Heart left ventricle (tissue), 16 donors: ENCODE measurements at regions not wholly inside any gene's neighbourhood (a gene's known extent, or its start where the extent isn't known, plus 50 kb on each side); places are given as distances from the start of the nearest gene placed in this dataset.

Source experiments
- ATAC-seq, 4 donors: fragments of 200-7000 bp; cut with Tn5 transposase; one replicate each; pipeline ENCODE4 v1.9.1; 2020 to 2022; ENCODE audit warnings: moderate library complexity in 4 of 4, mild to moderate bottlenecking in 3 of 4, moderate number of reproducible peaks in 1 of 4
- DNase-seq, 5 donors: peaks; one replicate each; pipeline ENCODE4 v3.0.0-alpha.2; 2020
- H3K27ac ChIP-seq, 12 donors: fragments of 200-600 bp; sonication (generic) in 4 of 12; one replicate each; pipeline versions ENCODE4 v1.5.0 to v1.8.0; 2016 to 2022; ENCODE audit warnings: mild to moderate bottlenecking in 2 of 12
- H3K27me3 ChIP-seq, 9 donors: fragments of 200-600 bp; sonication (generic) in 2 of 9; one replicate each; pipeline versions ENCODE4 v1.5.1 to v1.8.0; 2016 to 2022; ENCODE audit warnings: mild to moderate bottlenecking in 3 of 9
- H3K36me3 ChIP-seq, 9 donors: fragments of 200-600 bp; sonication (generic) in 2 of 9; one replicate each; pipeline versions ENCODE4 v1.5.0 to v1.8.0; 2018 to 2022; ENCODE audit warnings: mild to moderate bottlenecking in 2 of 9
- H3K4me1 ChIP-seq, 12 donors: fragments of 200-600 bp; sonication (generic) in 4 of 12; one replicate each; pipeline versions ENCODE4 v1.5.0 to v1.8.0; 2016 to 2022; ENCODE audit warnings: mild to moderate bottlenecking in 3 of 12
- H3K4me3 ChIP-seq, 12 donors: fragments of 200-600 bp; sonication (generic) in 4 of 12; one replicate each; pipeline versions ENCODE4 v1.5.0 to v1.8.0; 2017 to 2022; ENCODE audit warnings: mild to moderate bottlenecking in 9 of 12, moderate library complexity in 4 of 12
- H3K9me3 ChIP-seq, 12 donors: fragments of 200-600 bp; sonication (generic) in 4 of 12; one replicate each; pipeline versions ENCODE4 v1.5.0 to v1.8.0; 2016 to 2022; ENCODE audit warnings: mild to moderate bottlenecking in 1 of 12
- POLR2A ChIP-seq, 2 donors: fragments of 450-650 bp; IDR thresholded peaks; one replicate each; pipeline ENCODE4 v1.6.1; 2017; ENCODE audit warnings: antibody characterized with exemption in 2 of 2, mild to moderate bottlenecking in 2 of 2, moderate library complexity in 2 of 2
- WGBS, 4 donors: extraction: QIAGEN DNeasy Blood & Tissue Kit in 2 of 4; methylation state at CpG; one replicate each; pipeline versions ENCODE4 v1.1.5 to v1.1.7; 2013 to 2018; 5-methylcytosine and 5-hydroxymethylcytosine counted together
- intact Hi-C, 10 donors: fragments of 100-400 bp; cut with DNase I; formaldehyde crosslinking; loops; one replicate each; pipeline versions ENCODE4 v1.11.1 to v1.14.2; 2022
- TF ChIP-seq, protein P1 (sequence below), 12 donors: fragments of 200-600 bp; sonication (generic) in 4 of 12; IDR thresholded peaks; one replicate each; pipeline versions ENCODE4 v1.5.0 to v1.8.0; 2018 to 2022; ENCODE audit warnings: antibody characterized with exemption in 12 of 12, mild to moderate bottlenecking in 5 of 12
- donor health status: ischemic (EF 13 %, LVEDD 7.1; RV severe dilation, severe dysfunction).
- donor health status: healthy with polysubstance abuse.
- donor health status: DM: no; HTN: yes; CAD: no.
- donor health status: DM: no; HTN: no; CAD: no.
- donor health status: ischemic (EF 25% LVEDD 6.9; RV normal size, moderate dysfunction).
- donor health status: ischemic (EF 25% LVEDD 5.7; RV mildly dilated, moderate dysfunction).
- donor health status: healthy.
- donor health status: DM: yes; HTN: yes; CAD: no.
- donor health status: ischemic (EF 35%, LVEDD 5.7; RV mildly dilated, moderate dysfunction).
- donor health status: nonischemic (EF 11% LVEDD 7.7; RV severe dilation, severe dysfunction).
- donor health status: DM: yes; HTN: yes; CAD: no.
- donor health status: PGD.
- donor health status: ischemic (EF 29% LVEDD 5.4; RV normal size, mild dysfunction).
- donor health status: nonischemic (EF 23%, LVEDD 6.1; RV moderate dilation, normal function).

- ATAC-seq (no peak), DNase-seq (no peak)
- H3K9me3 ChIP-seq = peaks cover 0 to 9% (median 0%) of the 10 kb centered on the region in 12 donors
- H3K4me1 ChIP-seq = no peaks in the 10 kb centered on the region
- TF ChIP-seq, protein P1, sequence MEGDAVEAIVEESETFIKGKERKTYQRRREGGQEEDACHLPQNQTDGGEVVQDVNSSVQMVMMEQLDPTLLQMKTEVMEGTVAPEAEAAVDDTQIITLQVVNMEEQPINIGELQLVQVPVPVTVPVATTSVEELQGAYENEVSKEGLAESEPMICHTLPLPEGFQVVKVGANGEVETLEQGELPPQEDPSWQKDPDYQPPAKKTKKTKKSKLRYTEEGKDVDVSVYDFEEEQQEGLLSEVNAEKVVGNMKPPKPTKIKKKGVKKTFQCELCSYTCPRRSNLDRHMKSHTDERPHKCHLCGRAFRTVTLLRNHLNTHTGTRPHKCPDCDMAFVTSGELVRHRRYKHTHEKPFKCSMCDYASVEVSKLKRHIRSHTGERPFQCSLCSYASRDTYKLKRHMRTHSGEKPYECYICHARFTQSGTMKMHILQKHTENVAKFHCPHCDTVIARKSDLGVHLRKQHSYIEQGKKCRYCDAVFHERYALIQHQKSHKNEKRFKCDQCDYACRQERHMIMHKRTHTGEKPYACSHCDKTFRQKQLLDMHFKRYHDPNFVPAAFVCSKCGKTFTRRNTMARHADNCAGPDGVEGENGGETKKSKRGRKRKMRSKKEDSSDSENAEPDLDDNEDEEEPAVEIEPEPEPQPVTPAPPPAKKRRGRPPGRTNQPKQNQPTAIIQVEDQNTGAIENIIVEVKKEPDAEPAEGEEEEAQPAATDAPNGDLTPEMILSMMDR (IDR thresholded peaks at IDR 0.05) = no peak
- TF ChIP-seq POLR2A (IDR thresholded peaks at IDR 0.05) = no peak
- no peaks in the 10 kb centered on the region for H3K27me3 ChIP-seq
- no peak overlapping the region for H3K27ac ChIP-seq
- H3K36me3 ChIP-seq = no peaks in the 10 kb centered on the region
- intact Hi-C loops = no loop called here
- H3K4me3 ChIP-seq = no peak overlapping the region
- WGBS, 4 donors = 42 to 72% (median 56%) methylated on average over 1 of the region's 1 CpG
These were observed 101.8 kb upstream of the CDH13 start for GRCh38 chr16:82524976-82525375.

GRCh38 chr16:82523815-82524214, 103.0 kb upstream of the CDH13 start:
- intact Hi-C loops = no loop called here
- no peaks in the 10 kb centered on the region for H3K27me3 ChIP-seq
- H3K4me3 ChIP-seq = no peak overlapping the region
- H3K9me3 ChIP-seq = peaks cover 0 to 9% (median 0%) of the 10 kb centered on the region in 12 donors
- no peak for TF ChIP-seq POLR2A (IDR thresholded peaks at IDR 0.05)
- TF ChIP-seq, protein P1 (IDR thresholded peaks at IDR 0.05) = no peak
- ATAC-seq = no peak
- no peaks in the 10 kb centered on the region for H3K4me1 ChIP-seq
- H3K27ac ChIP-seq = no peak overlapping the region
- DNase-seq = no peak
- H3K36me3 ChIP-seq = no peaks in the 10 kb centered on the region
- WGBS, 4 donors = 60 to 81% (median 66%) methylated on average over 1 of the region's 1 CpG

- H3K9me3 ChIP-seq = peaks cover 0 to 9% (median 0%) of the 10 kb centered on the region in 12 donors
- 37 to 62% (median 52%) methylated on average over 6 of the region's 6 CpGs for WGBS, 4 donors
- TF ChIP-seq POLR2A (IDR thresholded peaks at IDR 0.05) = no peak
- TF ChIP-seq, protein P1 (IDR thresholded peaks at IDR 0.05) = no peak
- DNase-seq = no peak
- no peaks in the 10 kb centered on the region for H3K27me3 ChIP-seq
- H3K4me1 ChIP-seq = no peaks in the 10 kb centered on the region
- no peak overlapping the region for H3K27ac ChIP-seq
- intact Hi-C loops = no loop called here
- ATAC-seq = no peak
- H3K4me3 ChIP-seq = no peak overlapping the region
- H3K36me3 ChIP-seq = no peaks in the 10 kb centered on the region
These were observed 104.7 kb upstream of the CDH13 start for GRCh38 chr16:82522026-82522425.

DNA sequence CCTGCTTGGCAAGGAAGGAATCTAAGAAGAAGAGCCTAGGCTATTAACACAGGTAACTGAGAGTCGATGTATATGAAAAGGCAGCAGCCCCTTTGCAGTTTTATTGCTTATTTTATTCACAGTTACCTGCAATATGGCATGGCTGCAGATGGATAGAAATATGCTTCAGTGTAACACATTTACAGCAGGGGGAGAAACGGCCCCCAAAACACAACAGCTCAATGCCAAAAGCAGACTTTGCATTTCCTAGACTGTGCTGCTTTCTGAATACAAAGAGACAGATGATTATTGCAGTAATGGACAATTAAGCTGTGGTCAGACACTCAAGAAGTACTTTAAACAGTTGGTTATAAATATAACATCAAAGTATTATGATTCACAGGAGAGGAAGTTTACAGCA, 108.0 kb upstream of the CDH13 start:
- DNase-seq (no peak), ATAC-seq (no peak)
- intact Hi-C loops = no loop called here
- WGBS, 4 donors = 71 to 85% (median 75%) methylated on average over 2 of the region's 2 CpGs
- TF ChIP-seq POLR2A (IDR thresholded peaks at IDR 0.05) = no peak
- TF ChIP-seq, protein P1 (IDR thresholded peaks at IDR 0.05) = no peak
- Histone ChIP-seq H3K27me3 (no peaks in the 10 kb centered on the region), H3K4me3 (no peak overlapping the region), H3K4me1 (no peaks in the 10 kb centered on the region), H3K36me3 (no peaks in the 10 kb centered on the region), H3K27ac (no peak overlapping the region), H3K9me3 (no peaks in the 10 kb centered on the region)
